Ishikawa (cell line): ENCODE measurements at regions not wholly inside any gene's neighbourhood (a gene's known extent, or its start where the extent isn't known, plus 50 kb on each side); places are given as distances from the start of the nearest gene placed in this dataset.

ENCODE experiments used
- CEBPB ChIP-seq: IDR thresholded peaks from 2 replicates; pipeline ENCODE4 v1.6.1; 2012
- CREB1 ChIP-seq: IDR thresholded peaks from 2 replicates; pipeline ENCODE4 v1.6.1; 2012; ENCODE audit warnings: low read depth
- EGR1 ChIP-seq: IDR thresholded peaks from 2 replicates; pipeline ENCODE4 v1.6.1; 2012
- EP300 ChIP-seq: IDR thresholded peaks from 2 replicates; pipeline ENCODE4 v1.6.1; 2012; ENCODE audit warnings: borderline replicate concordance
- FOXM1 ChIP-seq: IDR thresholded peaks from 2 replicates; pipeline ENCODE4 v1.6.1; 2012; ENCODE audit warnings: low read depth, borderline replicate concordance
- NFIC ChIP-seq: IDR thresholded peaks from 2 replicates; pipeline ENCODE4 v1.6.1; 2012
- RAD21 ChIP-seq: IDR thresholded peaks from 2 replicates; pipeline ENCODE4 v1.6.1; 2012; ENCODE audit warnings: low read depth
- REST ChIP-seq: IDR thresholded peaks from 2 replicates; pipeline ENCODE4 v1.6.1; 2012; ENCODE audit warnings: low read depth, mild to moderate bottlenecking
- TAF1 ChIP-seq: IDR thresholded peaks from 2 replicates; pipeline ENCODE4 v1.6.1; 2012; ENCODE audit warnings: low read depth, mild to moderate bottlenecking
- TCF12 ChIP-seq: IDR thresholded peaks from 2 replicates; pipeline ENCODE4 v1.6.1; 2012; ENCODE audit warnings: low read depth
- TEAD4 ChIP-seq: IDR thresholded peaks from 2 replicates; pipeline ENCODE4 v1.6.1; 2012
- USF1 ChIP-seq: IDR thresholded peaks from 2 replicates; pipeline ENCODE4 v1.6.1; 2012
- YY1 ChIP-seq: IDR thresholded peaks from 2 replicates; pipeline ENCODE4 v1.6.1; 2012; ENCODE audit warnings: low read depth
- ZBTB7A ChIP-seq: IDR thresholded peaks from 2 replicates; pipeline ENCODE4 v1.6.1; 2012; ENCODE audit warnings: low read depth
- TF ChIP-seq, protein P1 (sequence below): IDR thresholded peaks from 2 replicates; pipeline ENCODE4 v1.6.1; 2012

- no peak for TF ChIP-seq EP300
- no peak for TF ChIP-seq NFIC
- TF ChIP-seq EGR1, result no peak
- TF ChIP-seq, protein P1, sequence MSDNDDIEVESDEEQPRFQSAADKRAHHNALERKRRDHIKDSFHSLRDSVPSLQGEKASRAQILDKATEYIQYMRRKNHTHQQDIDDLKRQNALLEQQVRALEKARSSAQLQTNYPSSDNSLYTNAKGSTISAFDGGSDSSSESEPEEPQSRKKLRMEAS, result no peak
- no peak for TF ChIP-seq YY1
Observed at GRCh38 chr2:239891698-239892097, 133.4 kb downstream of the NDUFA10 start.

- TF ChIP-seq CREB1, result no peak
Observed at GRCh38 chr2:239890206-239890746, 134.9 kb downstream of the NDUFA10 start.

DNA sequence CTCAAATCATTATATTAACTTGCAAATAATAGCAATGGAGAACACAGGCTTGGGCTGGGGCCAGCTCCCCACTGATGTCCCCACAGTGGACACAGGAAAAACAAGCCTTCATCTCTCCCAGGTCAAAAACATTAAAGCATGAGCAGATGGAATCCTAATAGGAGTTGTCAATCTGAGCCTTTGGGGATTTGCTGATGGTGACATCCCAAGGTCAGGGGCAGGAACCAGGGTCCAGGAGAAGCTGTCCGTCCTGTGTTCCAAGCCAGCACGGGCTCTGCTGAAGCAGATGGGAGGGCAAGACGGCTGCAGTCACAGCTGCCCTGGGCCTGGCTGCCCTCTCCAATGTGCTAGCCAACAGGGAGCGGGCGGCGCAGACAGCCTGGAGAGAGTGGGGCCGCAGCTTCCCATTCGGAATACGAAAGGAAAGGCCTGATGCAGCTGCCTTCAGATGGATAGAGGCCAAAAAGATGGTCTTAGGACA lies 135.5 kb downstream of the NDUFA10 start:
- TF ChIP-seq YY1 (no peak), RAD21 (no peak), FOXM1 (no peak), EGR1 (no peak), CEBPB (no peak), ZBTB7A (no peak), TEAD4 (no peak), EP300 (no peak), REST (no peak), TCF12 (no peak), USF1 (no peak), NFIC (no peak), TAF1 (no peak), CREB1 (no peak)
- TF ChIP-seq, protein P1, result no peak

DNA sequence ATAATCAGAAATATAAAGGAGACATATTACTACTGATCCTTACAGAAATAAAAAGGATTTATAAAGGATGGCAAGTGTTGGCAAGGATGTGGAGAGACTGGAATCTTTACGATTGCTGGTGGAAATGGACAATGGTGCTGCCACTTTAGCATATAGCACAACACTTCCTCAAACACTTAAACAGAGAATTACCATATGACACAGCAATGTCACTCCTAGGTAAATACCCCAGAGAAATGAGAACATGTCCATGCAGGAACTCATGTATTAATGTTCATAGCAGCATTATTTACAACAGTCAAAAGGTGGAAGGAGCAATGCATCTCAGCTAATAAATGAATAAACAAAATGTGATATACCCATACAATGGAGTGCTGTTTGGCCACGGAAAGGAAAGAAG lies 137.5 kb downstream of the NDUFA10 start:
- TF ChIP-seq EP300 (no peak), REST (no peak), TEAD4 (no peak), TAF1 (no peak), RAD21 (no peak), TCF12 (no peak), NFIC (no peak), EGR1 (no peak), CEBPB (no peak), YY1 (no peak), ZBTB7A (no peak), CREB1 (no peak), FOXM1 (no peak)
- TF ChIP-seq, protein P1, result no peak

DNA sequence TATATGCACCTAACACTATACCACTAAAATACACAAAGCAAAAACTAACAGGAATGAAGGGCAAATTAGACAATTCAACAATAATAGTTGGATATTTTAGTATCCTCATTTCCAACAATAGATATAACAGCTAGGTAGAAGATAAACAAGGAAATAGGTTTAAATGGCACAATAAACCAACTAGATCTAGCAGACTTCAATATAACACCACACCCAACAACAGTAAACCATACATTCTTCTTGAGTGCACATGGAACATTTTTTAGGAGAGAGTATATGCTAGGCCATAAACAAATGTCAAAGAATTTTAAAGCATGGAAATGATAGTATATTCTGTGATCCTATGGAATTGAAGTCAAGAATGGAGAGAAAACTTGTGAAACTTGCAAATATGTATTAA lies 138.4 kb downstream of the NDUFA10 start:
- no peak for TF ChIP-seq FOXM1
- no peak for TF ChIP-seq RAD21
- no peak for TF ChIP-seq YY1
- no peak for TF ChIP-seq NFIC
- TF ChIP-seq ZBTB7A, result no peak
- TF ChIP-seq REST, result no peak
- TF ChIP-seq TEAD4, result no peak
- no peak for TF ChIP-seq USF1
- TF ChIP-seq EP300, result no peak
- no peak for TF ChIP-seq CREB1
- TF ChIP-seq, protein P1, result no peak
- TF ChIP-seq CEBPB, result no peak
- TF ChIP-seq TCF12, result no peak
- TF ChIP-seq TAF1, result no peak
